ENCODE measurements at regions not wholly inside any gene's neighbourhood (a gene's known extent, or its start where the extent isn't known, plus 50 kb on each side); places are given as distances from the start of the nearest gene placed in this dataset.

DNA sequence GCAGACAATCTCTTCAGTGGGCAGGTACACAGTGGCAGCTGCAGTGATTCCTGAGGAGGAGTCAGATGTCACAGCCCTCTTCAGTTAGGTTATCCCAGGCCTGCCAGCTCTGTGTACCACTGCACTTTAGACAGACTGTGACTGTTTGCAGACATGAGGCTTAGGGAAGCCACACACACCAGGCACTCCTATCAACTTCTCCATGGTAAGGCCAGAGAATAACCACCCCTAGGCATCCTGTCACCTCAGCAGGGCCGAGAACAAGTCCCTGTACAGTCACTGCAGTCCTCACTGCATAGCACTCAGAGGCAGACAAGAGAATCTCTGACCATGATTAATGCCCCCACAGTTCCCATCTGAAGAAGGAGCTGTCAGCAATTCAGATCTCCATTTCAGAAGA, 296.5 kb downstream of the GALC start:
- Histone ChIP-seq H2AFZ (peak overlapping the region; percentile 28; the same call in 1 of the 2 replicates), H3K4me2 (no peak overlapping the region), H3K27ac (ENCODE audit: low read depth) (no peak overlapping the region), H3F3A (replicated peaks; ENCODE audit: low read depth) (no peaks in the 10 kb centered on the region), H4K20me1 (replicated peaks; ENCODE audit: insufficient read depth) (no peaks in the 10 kb centered on the region), H3K27me3 (ENCODE audit: insufficient read depth) (no peaks in the 10 kb centered on the region), H3K4me1 (ENCODE audit: insufficient read depth) (no peaks in the 10 kb centered on the region), H3K9me2 (ENCODE audit: insufficient read depth) (no peaks in the 10 kb centered on the region), H3K79me2 (replicated peaks; ENCODE audit: insufficient read depth) (no peaks in the 10 kb centered on the region), H3K4me3 (no peak overlapping the region), H3K36me3 (ENCODE audit: insufficient read depth) (no peaks in the 10 kb centered on the region)
- H3K27me3 Mint-ChIP-seq (ENCODE audit: insufficient read depth, low read depth, poor library complexity): no peaks in the 10 kb centered on the region
- H3K36me3 Mint-ChIP-seq (ENCODE audit: low read depth): no peaks in the 10 kb centered on the region
- TF ChIP-seq, protein P1, sequence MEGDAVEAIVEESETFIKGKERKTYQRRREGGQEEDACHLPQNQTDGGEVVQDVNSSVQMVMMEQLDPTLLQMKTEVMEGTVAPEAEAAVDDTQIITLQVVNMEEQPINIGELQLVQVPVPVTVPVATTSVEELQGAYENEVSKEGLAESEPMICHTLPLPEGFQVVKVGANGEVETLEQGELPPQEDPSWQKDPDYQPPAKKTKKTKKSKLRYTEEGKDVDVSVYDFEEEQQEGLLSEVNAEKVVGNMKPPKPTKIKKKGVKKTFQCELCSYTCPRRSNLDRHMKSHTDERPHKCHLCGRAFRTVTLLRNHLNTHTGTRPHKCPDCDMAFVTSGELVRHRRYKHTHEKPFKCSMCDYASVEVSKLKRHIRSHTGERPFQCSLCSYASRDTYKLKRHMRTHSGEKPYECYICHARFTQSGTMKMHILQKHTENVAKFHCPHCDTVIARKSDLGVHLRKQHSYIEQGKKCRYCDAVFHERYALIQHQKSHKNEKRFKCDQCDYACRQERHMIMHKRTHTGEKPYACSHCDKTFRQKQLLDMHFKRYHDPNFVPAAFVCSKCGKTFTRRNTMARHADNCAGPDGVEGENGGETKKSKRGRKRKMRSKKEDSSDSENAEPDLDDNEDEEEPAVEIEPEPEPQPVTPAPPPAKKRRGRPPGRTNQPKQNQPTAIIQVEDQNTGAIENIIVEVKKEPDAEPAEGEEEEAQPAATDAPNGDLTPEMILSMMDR (conservative IDR thresholded peaks at IDR 0.05; ENCODE audit: low read depth in 2 of 2): no peak
- TF ChIP-seq ZNF114 (CRISPR knock-in tag; IDR thresholded peaks at IDR 0.05) (no peak), ZNF331 (CRISPR knock-in tag; IDR thresholded peaks at IDR 0.05; ENCODE audit: low read depth) (no peak), NANOG (IDR thresholded peaks at IDR 0.05; ENCODE audit: borderline replicate concordance) (no peak), JUNB (IDR thresholded peaks at IDR 0.05; ENCODE audit: unreplicated experiment) (no peak), EZH2phosphoT487 (IDR thresholded peaks at IDR 0.05; ENCODE audit: unreplicated experiment) (no peak), POLR2AphosphoS5 (IDR thresholded peaks at IDR 0.05; ENCODE audit: low read depth) (no peak), CREB1 (CRISPR knock-in tag; IDR thresholded peaks at IDR 0.05; ENCODE audit: low read depth) (no peak), STAT1 (IDR thresholded peaks at IDR 0.05; ENCODE audit: unreplicated experiment) (no peak), EZH2 (IDR thresholded peaks at IDR 0.05; ENCODE audit: low read depth, unreplicated experiment) (no peak)
- TF ChIP-seq, protein P2, sequence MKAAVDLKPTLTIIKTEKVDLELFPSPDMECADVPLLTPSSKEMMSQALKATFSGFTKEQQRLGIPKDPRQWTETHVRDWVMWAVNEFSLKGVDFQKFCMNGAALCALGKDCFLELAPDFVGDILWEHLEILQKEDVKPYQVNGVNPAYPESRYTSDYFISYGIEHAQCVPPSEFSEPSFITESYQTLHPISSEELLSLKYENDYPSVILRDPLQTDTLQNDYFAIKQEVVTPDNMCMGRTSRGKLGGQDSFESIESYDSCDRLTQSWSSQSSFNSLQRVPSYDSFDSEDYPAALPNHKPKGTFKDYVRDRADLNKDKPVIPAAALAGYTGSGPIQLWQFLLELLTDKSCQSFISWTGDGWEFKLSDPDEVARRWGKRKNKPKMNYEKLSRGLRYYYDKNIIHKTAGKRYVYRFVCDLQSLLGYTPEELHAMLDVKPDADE (IDR thresholded peaks at IDR 0.05): no peak
- TF ChIP-seq, protein P3, sequence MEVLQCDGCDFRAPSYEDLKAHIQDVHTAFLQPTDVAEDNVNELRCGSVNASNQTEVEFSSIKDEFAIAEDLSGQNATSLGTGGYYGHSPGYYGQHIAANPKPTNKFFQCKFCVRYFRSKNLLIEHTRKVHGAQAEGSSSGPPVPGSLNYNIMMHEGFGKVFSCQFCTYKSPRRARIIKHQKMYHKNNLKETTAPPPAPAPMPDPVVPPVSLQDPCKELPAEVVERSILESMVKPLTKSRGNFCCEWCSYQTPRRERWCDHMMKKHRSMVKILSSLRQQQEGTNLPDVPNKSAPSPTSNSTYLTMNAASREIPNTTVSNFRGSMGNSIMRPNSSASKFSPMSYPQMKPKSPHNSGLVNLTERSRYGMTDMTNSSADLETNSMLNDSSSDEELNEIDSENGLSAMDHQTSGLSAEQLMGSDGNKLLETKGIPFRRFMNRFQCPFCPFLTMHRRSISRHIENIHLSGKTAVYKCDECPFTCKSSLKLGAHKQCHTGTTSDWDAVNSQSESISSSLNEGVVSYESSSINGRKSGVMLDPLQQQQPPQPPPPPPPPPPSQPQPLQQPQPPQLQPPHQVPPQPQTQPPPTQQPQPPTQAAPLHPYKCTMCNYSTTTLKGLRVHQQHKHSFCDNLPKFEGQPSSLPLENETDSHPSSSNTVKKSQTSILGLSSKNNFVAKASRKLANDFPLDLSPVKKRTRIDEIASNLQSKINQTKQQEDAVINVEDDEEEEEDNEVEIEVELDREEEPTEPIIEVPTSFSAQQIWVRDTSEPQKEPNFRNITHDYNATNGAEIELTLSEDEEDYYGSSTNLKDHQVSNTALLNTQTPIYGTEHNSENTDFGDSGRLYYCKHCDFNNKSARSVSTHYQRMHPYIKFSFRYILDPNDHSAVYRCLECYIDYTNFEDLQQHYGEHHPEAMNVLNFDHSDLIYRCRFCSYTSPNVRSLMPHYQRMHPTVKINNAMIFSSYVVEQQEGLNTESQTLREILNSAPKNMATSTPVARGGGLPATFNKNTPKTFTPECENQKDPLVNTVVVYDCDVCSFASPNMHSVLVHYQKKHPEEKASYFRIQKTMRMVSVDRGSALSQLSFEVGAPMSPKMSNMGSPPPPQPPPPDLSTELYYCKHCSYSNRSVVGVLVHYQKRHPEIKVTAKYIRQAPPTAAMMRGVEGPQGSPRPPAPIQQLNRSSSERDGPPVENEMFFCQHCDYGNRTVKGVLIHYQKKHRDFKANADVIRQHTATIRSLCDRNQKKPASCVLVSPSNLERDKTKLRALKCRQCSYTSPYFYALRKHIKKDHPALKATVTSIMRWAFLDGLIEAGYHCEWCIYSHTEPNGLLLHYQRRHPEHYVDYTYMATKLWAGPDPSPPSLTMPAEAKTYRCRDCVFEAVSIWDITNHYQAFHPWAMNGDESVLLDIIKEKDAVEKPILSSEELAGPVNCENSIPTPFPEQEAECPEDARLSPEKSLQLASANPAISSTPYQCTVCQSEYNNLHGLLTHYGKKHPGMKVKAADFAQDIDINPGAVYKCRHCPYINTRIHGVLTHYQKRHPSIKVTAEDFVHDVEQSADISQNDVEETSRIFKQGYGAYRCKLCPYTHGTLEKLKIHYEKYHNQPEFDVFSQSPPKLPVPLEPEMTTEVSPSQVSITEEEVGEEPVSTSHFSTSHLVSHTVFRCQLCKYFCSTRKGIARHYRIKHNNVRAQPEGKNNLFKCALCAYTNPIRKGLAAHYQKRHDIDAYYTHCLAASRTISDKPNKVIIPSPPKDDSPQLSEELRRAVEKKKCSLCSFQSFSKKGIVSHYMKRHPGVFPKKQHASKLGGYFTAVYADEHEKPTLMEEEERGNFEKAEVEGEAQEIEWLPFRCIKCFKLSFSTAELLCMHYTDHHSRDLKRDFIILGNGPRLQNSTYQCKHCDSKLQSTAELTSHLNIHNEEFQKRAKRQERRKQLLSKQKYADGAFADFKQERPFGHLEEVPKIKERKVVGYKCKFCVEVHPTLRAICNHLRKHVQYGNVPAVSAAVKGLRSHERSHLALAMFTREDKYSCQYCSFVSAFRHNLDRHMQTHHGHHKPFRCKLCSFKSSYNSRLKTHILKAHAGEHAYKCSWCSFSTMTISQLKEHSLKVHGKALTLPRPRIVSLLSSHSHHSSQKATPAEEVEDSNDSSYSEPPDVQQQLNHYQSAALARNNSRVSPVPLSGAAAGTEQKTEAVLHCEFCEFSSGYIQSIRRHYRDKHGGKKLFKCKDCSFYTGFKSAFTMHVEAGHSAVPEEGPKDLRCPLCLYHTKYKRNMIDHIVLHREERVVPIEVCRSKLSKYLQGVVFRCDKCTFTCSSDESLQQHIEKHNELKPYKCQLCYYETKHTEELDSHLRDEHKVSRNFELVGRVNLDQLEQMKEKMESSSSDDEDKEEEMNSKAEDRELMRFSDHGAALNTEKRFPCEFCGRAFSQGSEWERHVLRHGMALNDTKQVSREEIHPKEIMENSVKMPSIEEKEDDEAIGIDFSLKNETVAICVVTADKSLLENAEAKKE (CRISPR knock-in tag; IDR thresholded peaks at IDR 0.05): no peak
- TF ChIP-seq, protein P4, sequence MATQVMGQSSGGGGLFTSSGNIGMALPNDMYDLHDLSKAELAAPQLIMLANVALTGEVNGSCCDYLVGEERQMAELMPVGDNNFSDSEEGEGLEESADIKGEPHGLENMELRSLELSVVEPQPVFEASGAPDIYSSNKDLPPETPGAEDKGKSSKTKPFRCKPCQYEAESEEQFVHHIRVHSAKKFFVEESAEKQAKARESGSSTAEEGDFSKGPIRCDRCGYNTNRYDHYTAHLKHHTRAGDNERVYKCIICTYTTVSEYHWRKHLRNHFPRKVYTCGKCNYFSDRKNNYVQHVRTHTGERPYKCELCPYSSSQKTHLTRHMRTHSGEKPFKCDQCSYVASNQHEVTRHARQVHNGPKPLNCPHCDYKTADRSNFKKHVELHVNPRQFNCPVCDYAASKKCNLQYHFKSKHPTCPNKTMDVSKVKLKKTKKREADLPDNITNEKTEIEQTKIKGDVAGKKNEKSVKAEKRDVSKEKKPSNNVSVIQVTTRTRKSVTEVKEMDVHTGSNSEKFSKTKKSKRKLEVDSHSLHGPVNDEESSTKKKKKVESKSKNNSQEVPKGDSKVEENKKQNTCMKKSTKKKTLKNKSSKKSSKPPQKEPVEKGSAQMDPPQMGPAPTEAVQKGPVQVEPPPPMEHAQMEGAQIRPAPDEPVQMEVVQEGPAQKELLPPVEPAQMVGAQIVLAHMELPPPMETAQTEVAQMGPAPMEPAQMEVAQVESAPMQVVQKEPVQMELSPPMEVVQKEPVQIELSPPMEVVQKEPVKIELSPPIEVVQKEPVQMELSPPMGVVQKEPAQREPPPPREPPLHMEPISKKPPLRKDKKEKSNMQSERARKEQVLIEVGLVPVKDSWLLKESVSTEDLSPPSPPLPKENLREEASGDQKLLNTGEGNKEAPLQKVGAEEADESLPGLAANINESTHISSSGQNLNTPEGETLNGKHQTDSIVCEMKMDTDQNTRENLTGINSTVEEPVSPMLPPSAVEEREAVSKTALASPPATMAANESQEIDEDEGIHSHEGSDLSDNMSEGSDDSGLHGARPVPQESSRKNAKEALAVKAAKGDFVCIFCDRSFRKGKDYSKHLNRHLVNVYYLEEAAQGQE (IDR thresholded peaks at IDR 0.05; ENCODE audit: unreplicated experiment): no peak
- DNase-seq (ENCODE audit: low spot score) (no peak), ATAC-seq (no peak)
- no peak overlapping the region for H3K27ac Mint-ChIP-seq
- no peak overlapping the region for H3K4me3 Mint-ChIP-seq
- no peaks in the 10 kb centered on the region for H3K4me1 Mint-ChIP-seq
- H3K9me3 Mint-ChIP-seq: no peaks in the 10 kb centered on the region

Data from GM23338 (cell line).